ENCODE measurements at regions not wholly inside any gene's neighbourhood (a gene's known extent, or its start where the extent isn't known, plus 50 kb on each side); places are given as distances from the start of the nearest gene placed in this dataset.

GRCh38 chr22:47334601-47335000, 572.2 kb downstream of the TBC1D22A start:
- TF ChIP-seq POLR2AphosphoS5 (IDR thresholded peaks at IDR 0.05; ENCODE audit: borderline replicate concordance, low read depth, low read length) = no peak
- no peak for TF ChIP-seq EZH2 (IDR thresholded peaks at IDR 0.05)
